DOHH2 (cell line): ENCODE measurements at regions not wholly inside any gene's neighbourhood (a gene's known extent, or its start where the extent isn't known, plus 50 kb on each side); places are given as distances from the start of the nearest gene placed in this dataset.

Experiments used
- H3F3A ChIP-seq: fragments of 200-600 bp; sonication (generic), shearing (Covaris generic); 2 replicates; pipeline ENCODE4 v1.6.0; 2016; ENCODE audit warnings: antibody characterized with exemption, mild to moderate bottlenecking; ENCODE audit not compliant: control insufficient read depth, insufficient read depth
- H3K27ac ChIP-seq: fragments of 200-600 bp; sonication (generic); 2 replicates; pipeline ENCODE4 v1.5.1; 2014; ENCODE audit warnings: low read depth, mild to moderate bottlenecking, low read length, moderate library complexity
- H3K27me3 ChIP-seq: fragments of 200-600 bp; sonication (generic); 2 replicates; pipeline ENCODE4 v1.6.1; 2014; ENCODE audit warnings: mild to moderate bottlenecking, low read length, mixed read lengths; ENCODE audit not compliant: control insufficient read depth
- H3K36me3 ChIP-seq: fragments of 200-600 bp; sonication (generic); 2 replicates; pipeline ENCODE4 v1.6.1; 2014; ENCODE audit warnings: mild to moderate bottlenecking, low read length, moderate library complexity, mixed read lengths; ENCODE audit not compliant: control insufficient read depth
- H3K4me1 ChIP-seq: fragments of 200-600 bp; sonication (generic); 2 replicates; pipeline ENCODE4 v1.6.1; 2014; ENCODE audit warnings: mild to moderate bottlenecking, low read length, mixed read lengths; ENCODE audit not compliant: control insufficient read depth
- H3K4me2 ChIP-seq: fragments of 200-600 bp; sonication (generic); 2 replicates; pipeline ENCODE4 v1.6.0; 2014; ENCODE audit warnings: mild to moderate bottlenecking, low read length, moderate library complexity
- H3K4me3 ChIP-seq: fragments of 200-600 bp; sonication (generic); 2 replicates; pipeline ENCODE4 v1.5.1; 2014; ENCODE audit warnings: mild to moderate bottlenecking, low read length, mixed read lengths
- H3K79me2 ChIP-seq: fragments of 200-600 bp; sonication (generic); 2 replicates; pipeline ENCODE4 v1.6.1; 2014; ENCODE audit warnings: mild to moderate bottlenecking, low read length, mixed read lengths; ENCODE audit not compliant: control insufficient read depth
- H3K9me2 ChIP-seq: fragments of 200-600 bp; sonication (generic); replicated peaks from 2 replicates; pipeline ENCODE4 v1.6.1; 2014; ENCODE audit warnings: mild to moderate bottlenecking, low read length, mixed read lengths; ENCODE audit not compliant: control insufficient read depth
- H3K9me3 ChIP-seq: fragments of 200-600 bp; sonication (generic); 2 replicates; pipeline ENCODE4 v1.6.1; 2014; ENCODE audit warnings: antibody characterized with exemption, low read length, mixed read lengths; ENCODE audit not compliant: control insufficient read depth, insufficient read depth
- H4K20me1 ChIP-seq: fragments of 200-600 bp; sonication (generic); 2 replicates; pipeline ENCODE4 v1.6.0; 2014; ENCODE audit warnings: low read depth, mild to moderate bottlenecking, antibody characterized with exemption, low read length, moderate library complexity; ENCODE audit not compliant: control insufficient read depth, insufficient read depth
- CTCF ChIP-seq: fragments of 200-600 bp; sonication (generic); IDR thresholded peaks from one replicate; pipeline ENCODE4 v1.5.1; 2014; ENCODE audit warnings: antibody characterized with exemption, mild to moderate bottlenecking, low read depth, low read length; ENCODE audit not compliant: poor library complexity, severe bottlenecking
- EZH2phosphoT487 ChIP-seq: fragments of 200-600 bp; sonication (generic); IDR thresholded peaks from 2 replicates; pipeline ENCODE4 v1.6.1; 2017; ENCODE audit warnings: borderline replicate concordance, mild to moderate bottlenecking, antibody characterized with exemption, low read length, moderate library complexity, mixed read lengths

GRCh38 chr15:61639491-61639890 lies 410.4 kb upstream of the RORA start:
- no peaks in the 10 kb centered on the region for H3K9me2 ChIP-seq
- no peak for TF ChIP-seq EZH2phosphoT487
- TF ChIP-seq CTCF = no peak
- H3K9me3 ChIP-seq = no peaks in the 10 kb centered on the region
- H3K27me3 ChIP-seq = no peaks in the 10 kb centered on the region
- H3K4me2 ChIP-seq = no peak overlapping the region
- no peak overlapping the region for H3K27ac ChIP-seq
- no peaks in the 10 kb centered on the region for H3K79me2 ChIP-seq
- H3K4me1 ChIP-seq = no peaks in the 10 kb centered on the region
- H3K36me3 ChIP-seq = no peaks in the 10 kb centered on the region
- no peaks in the 10 kb centered on the region for H4K20me1 ChIP-seq
- no peak overlapping the region for H3K4me3 ChIP-seq
- no peaks in the 10 kb centered on the region for H3F3A ChIP-seq

DNA sequence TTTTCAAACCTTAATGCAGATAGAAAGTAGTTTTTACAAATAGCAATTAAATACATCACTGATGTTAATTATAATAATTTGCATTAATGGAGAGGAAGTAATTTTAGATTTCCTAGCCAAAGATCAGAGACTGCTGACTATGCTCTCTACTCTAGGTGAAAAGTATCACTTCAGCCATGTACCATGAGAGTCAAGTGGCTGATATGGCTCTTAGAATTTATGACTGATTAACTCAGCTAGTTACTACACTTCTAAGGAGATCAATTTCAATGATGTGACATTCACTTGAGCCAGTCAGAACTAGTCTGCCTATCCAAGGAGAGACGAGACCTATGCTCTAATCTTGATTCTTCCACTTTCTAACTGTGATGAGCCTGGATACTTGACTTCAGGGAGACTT lies 405.7 kb upstream of the RORA start:
- H3K27ac ChIP-seq = no peak overlapping the region
- no peaks in the 10 kb centered on the region for H3K9me3 ChIP-seq
- H3K27me3 ChIP-seq = no peaks in the 10 kb centered on the region
- H3K4me1 ChIP-seq = no peaks in the 10 kb centered on the region
- no peak overlapping the region for H3K4me3 ChIP-seq
- no peaks in the 10 kb centered on the region for H3K79me2 ChIP-seq
- no peaks in the 10 kb centered on the region for H3K9me2 ChIP-seq
- H3F3A ChIP-seq = no peaks in the 10 kb centered on the region
- H4K20me1 ChIP-seq = no peaks in the 10 kb centered on the region
- H3K4me2 ChIP-seq = no peak overlapping the region
- H3K36me3 ChIP-seq = no peaks in the 10 kb centered on the region
- no peak for TF ChIP-seq EZH2phosphoT487
- no peak for TF ChIP-seq CTCF

GRCh38 chr15:61633951-61634350 lies 404.8 kb upstream of the RORA start:
- Histone ChIP-seq H3K27ac (no peak overlapping the region), H3K9me3 (no peaks in the 10 kb centered on the region), H3K4me3 (no peak overlapping the region), H3K4me1 (no peaks in the 10 kb centered on the region), H3K27me3 (no peaks in the 10 kb centered on the region), H4K20me1 (no peaks in the 10 kb centered on the region), H3K9me2 (no peaks in the 10 kb centered on the region), H3K79me2 (no peaks in the 10 kb centered on the region), H3F3A (no peaks in the 10 kb centered on the region), H3K36me3 (no peaks in the 10 kb centered on the region), H3K4me2 (no peak overlapping the region)
- TF ChIP-seq EZH2phosphoT487 (no peak), CTCF (no peak)

- TF ChIP-seq CTCF (no peak), EZH2phosphoT487 (no peak)
- no peak overlapping the region for H3K27ac ChIP-seq
- no peaks in the 10 kb centered on the region for H4K20me1 ChIP-seq
- no peaks in the 10 kb centered on the region for H3K36me3 ChIP-seq
- no peaks in the 10 kb centered on the region for H3K9me3 ChIP-seq
- no peaks in the 10 kb centered on the region for H3K4me1 ChIP-seq
- H3K4me2 ChIP-seq = no peak overlapping the region
- no peak overlapping the region for H3K4me3 ChIP-seq
- no peaks in the 10 kb centered on the region for H3K27me3 ChIP-seq
- H3K9me2 ChIP-seq = no peaks in the 10 kb centered on the region
- H3K79me2 ChIP-seq = no peaks in the 10 kb centered on the region
- no peaks in the 10 kb centered on the region for H3F3A ChIP-seq
These were observed 400.2 kb upstream of the RORA start for GRCh38 chr15:61629269-61629668.
